ENCODE measurements at regions not wholly inside any gene's neighbourhood (a gene's known extent, or its start where the extent isn't known, plus 50 kb on each side); places are given as distances from the start of the nearest gene placed in this dataset.

GRCh38 chr1:218209351-218209861, 75.7 kb upstream of the RRP15 start:
- TF ChIP-seq CTCF (IDR thresholded peaks at IDR 0.05) (no peak), POLR2A (IDR thresholded peaks at IDR 0.05) (no peak)

Measured in body of pancreas (tissue), 4 donors.